OCI-LY7 (cell line): ENCODE measurements at regions not wholly inside any gene's neighbourhood (a gene's known extent, or its start where the extent isn't known, plus 50 kb on each side); places are given as distances from the start of the nearest gene placed in this dataset.

Source experiments
- BruUV-seq: library from RNA; stranded (reverse); fragments of 400-500 nt; replicated peaks from 2 replicates; lab custom pipeline; 2021; lab: Mats Ljungman, UMichigan
- CTCF ChIA-PET: fragments of 300-600 bp; sonication (Branson Sonifier 250); formaldehyde crosslinking; loops from one replicate; lab custom pipeline; 2022; ENCODE audit warnings: antibody characterized with exemption; ENCODE audit not compliant: unreplicated experiment; lab: Charles Lee
- POLR2A ChIA-PET: fragments of 300-600 bp; sonication (Branson Sonifier 250); formaldehyde crosslinking; loops from one replicate; lab custom pipeline; 2022; ENCODE audit warnings: antibody characterized with exemption; lab: Charles Lee
- DNase-seq: peaks from one replicate; pipeline ENCODE4 v3.0.0-alpha.2; 2015; ENCODE audit warnings: low spot score
- H2AFZ ChIP-seq: fragments of 200-600 bp; sonication (generic), shearing (Covaris generic); 2 replicates; pipeline ENCODE4 v1.6.1; 2014; ENCODE audit warnings: mild to moderate bottlenecking, antibody characterized with exemption, low read length, moderate library complexity
- H3K27ac ChIP-seq: fragments of 200-600 bp; sonication (generic); 2 replicates; pipeline ENCODE4 v1.5.1; 2014; ENCODE audit warnings: mixed run types, low read depth, mild to moderate bottlenecking, moderate library complexity, low read length, inconsistent platforms; ENCODE audit not compliant: poor library complexity, severe bottlenecking
- H3K36me3 ChIP-seq: fragments of 200-600 bp; sonication (generic); 2 replicates; pipeline ENCODE4 v1.6.1; 2014; ENCODE audit warnings: mild to moderate bottlenecking, antibody characterized with exemption, low read length, moderate library complexity, mixed read lengths; ENCODE audit not compliant: insufficient read depth
- H3K4me1 ChIP-seq: fragments of 200-600 bp; sonication (generic); 2 replicates; pipeline ENCODE4 v1.5.1; 2014; ENCODE audit warnings: mild to moderate bottlenecking, low read length; ENCODE audit not compliant: insufficient read depth, poor library complexity, severe bottlenecking
- H3K4me2 ChIP-seq: fragments of 200-600 bp; sonication (generic); 2 replicates; pipeline ENCODE4 v1.6.1; 2014; ENCODE audit warnings: mild to moderate bottlenecking, low read length
- H3K4me3 ChIP-seq: fragments of 200-600 bp; sonication (generic); 2 replicates; pipeline ENCODE4 v1.5.1; 2014; ENCODE audit warnings: mild to moderate bottlenecking, low read depth, low read length; ENCODE audit not compliant: poor library complexity, severe bottlenecking
- H3K79me2 ChIP-seq: fragments of 200-600 bp; sonication (generic); 2 replicates; pipeline ENCODE4 v1.6.1; 2016; ENCODE audit warnings: low read depth, mild to moderate bottlenecking, low read length, moderate library complexity, mixed read lengths; ENCODE audit not compliant: insufficient read depth
- H3K9me2 ChIP-seq: fragments of 200-600 bp; sonication (generic); 2 replicates; pipeline ENCODE4 v1.6.1; 2016; ENCODE audit warnings: mild to moderate bottlenecking, low read length, mixed read lengths; ENCODE audit not compliant: insufficient read depth
- H3K9me3 ChIP-seq: fragments of 200-600 bp; sonication (generic); 2 replicates; pipeline ENCODE4 v1.6.1; 2014; ENCODE audit warnings: mild to moderate bottlenecking, mixed run types, low read length, mixed read lengths
- H4K20me1 ChIP-seq: fragments of 200-600 bp; sonication (generic); 2 replicates; pipeline ENCODE4 v1.6.1; 2014; ENCODE audit warnings: mild to moderate bottlenecking, antibody characterized with exemption, low read length, moderate library complexity, mixed read lengths; ENCODE audit not compliant: insufficient read depth
- EZH2phosphoT487 ChIP-seq: fragments of 200-600 bp; sonication (generic); IDR thresholded peaks from 2 replicates; pipeline ENCODE4 v1.6.1; 2018; ENCODE audit warnings: low read depth, borderline replicate concordance, mild to moderate bottlenecking, mixed run types, antibody characterized with exemption, low read length, moderate library complexity, mixed read lengths
- intact Hi-C: fragments of 100-400 bp; cut with micrococcal nuclease; formaldehyde crosslinking; loops from one replicate; pipeline ENCODE4 v1.10.0; 2022; ENCODE audit not compliant: unreplicated experiment
- TF ChIP-seq, protein P1 (sequence below): fragments of 200-600 bp; sonication (generic); conservative IDR thresholded peaks from 2 replicates; pipeline ENCODE4 v1.5.1; 2014; ENCODE audit warnings: mild to moderate bottlenecking, antibody characterized with exemption, low read length, moderate library complexity, mixed read lengths

DNA sequence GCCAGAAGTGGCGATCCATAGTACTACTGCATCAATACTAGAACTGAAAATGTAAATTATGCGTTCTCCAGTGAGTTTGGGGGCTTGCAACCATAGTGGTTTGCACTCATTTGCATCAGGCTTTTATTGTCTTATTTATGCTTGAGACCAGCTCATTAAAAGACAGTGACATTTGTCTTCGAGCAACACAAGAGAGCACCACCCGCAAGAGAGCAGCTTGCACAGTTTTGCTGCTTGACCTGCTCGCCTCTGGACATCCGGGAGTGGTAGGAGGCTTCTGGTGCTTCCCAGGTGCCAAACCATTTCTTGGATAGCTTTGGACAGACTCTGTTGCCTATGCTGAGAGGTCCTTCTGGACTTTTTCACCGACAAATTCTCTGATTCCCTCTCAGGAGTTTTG is 294.6 kb downstream of the MEX3B start:
- intact Hi-C loops, result no loop called here
- Histone ChIP-seq H3K4me1 (no peaks in the 10 kb centered on the region), H4K20me1 (no peaks in the 10 kb centered on the region), H3K27ac (no peak overlapping the region), H3K9me3 (no peaks in the 10 kb centered on the region), H2AFZ (no peak overlapping the region), H3K79me2 (no peaks in the 10 kb centered on the region), H3K4me3 (no peak overlapping the region), H3K4me2 (no peak overlapping the region), H3K36me3 (no peaks in the 10 kb centered on the region), H3K9me2 (no peaks in the 10 kb centered on the region)
- DNase-seq, result no peak
- POLR2A ChIA-PET, result no interaction called here
- no TSS peak for BruUV-seq
- TF ChIP-seq, protein P1, sequence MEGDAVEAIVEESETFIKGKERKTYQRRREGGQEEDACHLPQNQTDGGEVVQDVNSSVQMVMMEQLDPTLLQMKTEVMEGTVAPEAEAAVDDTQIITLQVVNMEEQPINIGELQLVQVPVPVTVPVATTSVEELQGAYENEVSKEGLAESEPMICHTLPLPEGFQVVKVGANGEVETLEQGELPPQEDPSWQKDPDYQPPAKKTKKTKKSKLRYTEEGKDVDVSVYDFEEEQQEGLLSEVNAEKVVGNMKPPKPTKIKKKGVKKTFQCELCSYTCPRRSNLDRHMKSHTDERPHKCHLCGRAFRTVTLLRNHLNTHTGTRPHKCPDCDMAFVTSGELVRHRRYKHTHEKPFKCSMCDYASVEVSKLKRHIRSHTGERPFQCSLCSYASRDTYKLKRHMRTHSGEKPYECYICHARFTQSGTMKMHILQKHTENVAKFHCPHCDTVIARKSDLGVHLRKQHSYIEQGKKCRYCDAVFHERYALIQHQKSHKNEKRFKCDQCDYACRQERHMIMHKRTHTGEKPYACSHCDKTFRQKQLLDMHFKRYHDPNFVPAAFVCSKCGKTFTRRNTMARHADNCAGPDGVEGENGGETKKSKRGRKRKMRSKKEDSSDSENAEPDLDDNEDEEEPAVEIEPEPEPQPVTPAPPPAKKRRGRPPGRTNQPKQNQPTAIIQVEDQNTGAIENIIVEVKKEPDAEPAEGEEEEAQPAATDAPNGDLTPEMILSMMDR, result no peak
- TF ChIP-seq EZH2phosphoT487, result no peak
- CTCF ChIA-PET, result no interaction called here

DNA sequence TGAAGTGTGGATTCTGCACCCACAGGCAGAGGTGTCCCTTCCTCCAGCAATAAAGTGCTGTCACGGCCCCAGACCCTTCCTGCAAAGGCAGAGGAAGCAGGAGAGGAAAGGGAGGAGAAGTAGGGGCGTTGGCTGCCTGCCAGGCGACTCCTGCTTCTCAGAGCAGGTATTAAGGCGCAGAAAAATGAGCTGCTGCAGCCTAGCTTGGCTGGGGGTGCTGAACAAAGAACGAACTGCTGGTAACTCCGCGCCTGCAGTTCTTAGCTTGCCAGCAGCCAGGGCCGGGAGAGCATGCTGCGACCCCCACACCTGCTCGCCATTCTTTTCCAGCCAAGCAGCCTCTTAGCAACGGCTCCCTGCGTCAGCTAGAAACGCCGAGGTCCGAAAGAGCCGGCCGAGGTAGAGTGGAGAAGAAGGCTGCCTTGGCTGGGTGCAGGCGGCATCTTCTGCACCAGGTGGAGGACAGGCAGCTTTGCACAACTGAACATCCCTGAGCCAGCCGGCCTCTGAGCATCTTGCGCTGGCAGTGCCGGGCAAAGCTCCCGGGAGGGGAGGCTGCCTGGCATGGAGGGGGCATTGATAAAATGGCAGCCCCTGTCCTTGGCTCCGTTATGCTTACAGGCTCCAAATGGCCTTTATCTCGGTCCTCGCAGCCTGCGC is 296.0 kb downstream of the MEX3B start:
- Histone ChIP-seq H3K36me3 (no peaks in the 10 kb centered on the region), H3K79me2 (no peaks in the 10 kb centered on the region), H4K20me1 (no peaks in the 10 kb centered on the region), H3K9me3 (no peaks in the 10 kb centered on the region), H2AFZ (no peak overlapping the region), H3K27ac (no peak overlapping the region), H3K4me3 (no peak overlapping the region), H3K4me1 (no peaks in the 10 kb centered on the region), H3K4me2 (no peak overlapping the region), H3K9me2 (no peaks in the 10 kb centered on the region)
- no TSS peak for BruUV-seq
- no peak for TF ChIP-seq EZH2phosphoT487
- TF ChIP-seq, protein P1, result no peak
- ChIA-PET CTCF (no interaction called here), POLR2A (interaction anchor here (0.6 kb wide), 1 partner anchor 55 kb away, joined by 3 read pairs; no protein-coding TSS in a partner anchor)
- no peak for DNase-seq
- intact Hi-C loops, result no loop called here

DNA sequence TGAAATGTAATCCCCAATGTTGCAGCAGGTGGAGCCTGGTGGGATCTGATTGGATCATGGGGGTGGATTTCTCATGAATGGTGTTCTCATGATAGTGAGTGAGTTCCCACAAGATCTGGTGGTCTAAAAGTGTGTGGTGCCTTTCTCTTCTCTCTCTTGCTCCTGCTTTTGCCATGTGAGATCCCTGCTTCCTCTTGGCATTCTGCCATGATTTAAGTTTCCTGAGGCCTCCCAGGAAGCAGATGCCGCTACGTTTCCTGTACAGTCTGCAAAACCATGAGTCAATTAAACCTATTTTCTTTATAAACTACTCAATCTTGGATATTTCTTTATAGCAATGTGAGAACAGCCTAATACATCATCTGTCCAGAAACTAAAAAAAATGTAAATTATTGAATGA is 298.3 kb downstream of the MEX3B start:
- Histone ChIP-seq H3K4me1 (no peaks in the 10 kb centered on the region), H3K4me2 (no peak overlapping the region), H3K4me3 (no peak overlapping the region), H2AFZ (no peak overlapping the region), H3K9me2 (no peaks in the 10 kb centered on the region), H3K9me3 (no peaks in the 10 kb centered on the region), H3K79me2 (no peaks in the 10 kb centered on the region), H4K20me1 (no peaks in the 10 kb centered on the region), H3K36me3 (no peaks in the 10 kb centered on the region), H3K27ac (no peak overlapping the region)
- intact Hi-C loops, result no loop called here
- DNase-seq, result no peak
- ChIA-PET POLR2A (interaction anchor here (1.3 kb wide), 1 partner anchor 8 kb away, joined by 3 read pairs; no protein-coding TSS in a partner anchor), CTCF (no interaction called here)
- BruUV-seq, result no TSS peak
- TF ChIP-seq EZH2phosphoT487, result no peak
- TF ChIP-seq, protein P1, result no peak
